IPS DF 4.7 (cell line): ENCODE measurements at regions not wholly inside any gene's neighbourhood (a gene's known extent, or its start where the extent isn't known, plus 50 kb on each side); places are given as distances from the start of the nearest gene placed in this dataset.
"Not testable (repeated sequence)": the region's sequence is repeated elsewhere in the genome, so short reads cannot be mapped to it uniquely, and the experiment has no call there.

Experiments
- DNase-seq: peaks from one replicate; pipeline ENCODE4 v3.0.0-alpha.2; 2013; ENCODE audit warnings: low spot score; ENCODE audit errors: extremely low read depth

DNA sequence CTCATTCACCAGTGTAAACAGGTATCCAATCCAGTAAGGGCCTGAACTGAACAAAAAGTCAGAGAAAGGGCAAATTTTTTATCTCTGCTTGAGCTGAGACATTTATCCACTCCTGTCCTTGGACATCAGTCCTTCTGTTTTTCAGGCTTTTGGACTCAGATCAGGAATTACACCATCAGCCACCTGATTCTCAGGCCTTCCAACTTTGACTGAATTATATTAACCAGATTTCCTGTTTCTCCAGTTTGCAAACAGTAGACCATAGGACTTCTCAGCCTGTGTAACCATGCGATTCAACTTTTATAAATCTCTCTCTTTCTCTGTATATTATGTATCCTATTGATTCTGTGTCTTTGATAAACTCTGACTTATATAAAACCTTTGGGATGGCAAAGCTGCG lies 289.3 kb upstream of the CDH2 start:
- DNase-seq, result no peak

DNA sequence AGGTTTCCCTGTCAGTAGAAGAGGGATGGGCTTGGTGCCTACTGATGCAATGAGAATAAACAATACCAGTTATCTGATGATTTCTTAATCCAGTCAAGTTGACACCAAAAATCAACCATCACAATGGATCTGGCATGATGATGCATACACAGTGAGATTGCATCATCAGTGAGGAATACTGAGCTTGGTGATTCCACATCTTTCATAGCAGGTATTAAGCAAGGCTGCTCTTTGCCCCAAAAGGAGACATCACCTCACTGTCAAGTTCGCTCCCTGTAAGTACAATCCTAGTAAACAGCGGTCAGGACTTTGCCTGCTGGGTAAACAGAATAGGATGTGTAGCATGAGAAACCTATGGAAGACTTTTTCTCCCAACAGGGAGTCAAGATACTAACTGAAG lies 282.7 kb upstream of the CDH2 start:
- no peak for DNase-seq

DNA sequence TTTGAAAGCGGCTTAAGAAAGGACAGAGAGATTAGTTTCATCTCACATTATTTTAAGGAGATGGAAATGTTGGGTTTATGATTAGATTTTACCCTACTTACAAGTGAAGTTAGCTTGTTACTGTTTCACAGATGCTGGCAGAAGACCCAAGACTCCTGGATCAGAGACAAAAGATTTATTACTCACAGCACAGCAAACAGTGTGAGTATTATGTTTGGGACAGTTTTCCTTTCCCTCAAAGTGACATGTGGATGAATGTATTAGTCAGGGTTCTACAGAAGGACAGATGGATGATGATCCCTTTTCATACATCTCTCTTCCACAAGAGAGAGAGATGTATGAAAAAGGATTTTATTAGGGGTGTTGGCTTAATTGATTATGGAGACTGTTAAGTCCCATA lies 281.8 kb upstream of the CDH2 start:
- no peak for DNase-seq

DNA sequence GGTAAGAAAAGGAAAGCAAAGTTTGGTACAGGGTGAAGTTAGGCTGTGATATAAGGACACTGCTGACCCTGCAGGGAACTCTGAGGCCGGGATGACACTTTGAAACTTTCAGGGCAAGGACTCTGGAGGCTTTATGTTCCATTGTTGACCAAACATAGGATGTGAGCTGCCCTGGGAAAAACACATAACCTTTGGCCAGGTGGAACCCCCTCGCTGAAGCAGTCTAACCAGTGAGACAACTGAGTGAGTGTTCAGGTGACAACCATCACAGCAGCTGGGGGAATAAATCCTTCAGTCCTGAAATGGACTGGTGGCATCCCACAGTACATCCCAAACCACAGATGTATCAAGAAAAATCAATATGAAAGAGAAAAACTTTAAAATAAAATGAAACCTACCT lies 280.9 kb upstream of the CDH2 start:
- DNase-seq, result no peak

DNA sequence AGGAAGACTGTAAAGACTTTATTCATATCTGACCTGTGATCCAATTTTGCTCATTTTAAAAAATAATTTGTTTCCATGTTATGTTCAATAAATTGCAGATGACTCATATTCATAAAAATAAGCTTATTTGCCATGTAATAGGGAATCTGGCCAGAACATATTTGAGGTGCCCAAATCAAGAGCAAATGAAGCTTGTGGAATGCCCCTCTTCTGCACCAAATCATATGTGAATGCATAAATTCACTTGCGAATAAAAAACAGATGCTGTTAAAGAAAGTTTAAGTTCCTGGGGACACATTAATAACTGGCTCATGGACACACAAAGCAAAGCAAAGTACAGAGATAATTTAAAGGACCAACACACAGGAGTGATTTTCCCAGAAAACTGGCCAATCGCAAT lies 279.0 kb upstream of the CDH2 start:
- no peak for DNase-seq

DNA sequence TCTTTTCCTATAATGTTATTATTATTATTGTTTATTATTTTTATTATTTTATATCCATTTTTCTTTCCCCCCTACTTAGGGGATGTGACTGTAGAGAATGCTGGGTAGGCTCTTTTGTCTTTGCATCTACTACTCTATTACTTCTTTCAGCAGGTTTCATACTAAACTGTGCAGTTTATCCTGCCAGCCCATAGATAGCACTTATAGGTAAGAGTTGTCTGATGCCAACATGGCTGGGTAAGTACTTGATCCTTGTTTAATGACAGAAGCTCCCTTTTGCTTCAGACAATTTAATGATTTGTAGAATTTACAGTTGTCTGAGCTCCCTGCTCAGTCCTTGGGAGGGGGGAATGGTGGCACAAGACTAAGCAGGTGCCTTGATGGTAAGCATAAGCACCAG lies 262.9 kb upstream of the CDH2 start:
- DNase-seq, result no peak

DNA sequence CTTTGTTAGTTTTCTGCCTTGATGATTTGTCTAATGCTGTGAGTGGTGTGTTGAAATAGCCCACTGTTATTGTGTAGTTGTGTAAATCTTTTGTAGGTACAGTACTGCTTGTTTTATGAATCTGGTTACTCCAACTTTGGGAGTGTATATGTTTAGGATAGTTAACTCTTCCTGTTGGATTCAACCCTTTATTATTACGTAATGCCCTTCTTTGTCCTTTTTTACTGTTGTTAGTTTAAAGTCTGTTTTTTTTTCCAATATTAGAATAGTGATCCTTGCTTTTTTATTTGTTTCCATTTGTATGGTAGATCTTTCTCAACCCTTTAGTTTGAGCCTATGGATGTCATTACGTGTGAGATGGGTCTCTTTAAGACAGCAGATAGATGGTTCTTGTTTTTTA lies 261.5 kb upstream of the CDH2 start:
- DNase-seq, result no peak

DNA sequence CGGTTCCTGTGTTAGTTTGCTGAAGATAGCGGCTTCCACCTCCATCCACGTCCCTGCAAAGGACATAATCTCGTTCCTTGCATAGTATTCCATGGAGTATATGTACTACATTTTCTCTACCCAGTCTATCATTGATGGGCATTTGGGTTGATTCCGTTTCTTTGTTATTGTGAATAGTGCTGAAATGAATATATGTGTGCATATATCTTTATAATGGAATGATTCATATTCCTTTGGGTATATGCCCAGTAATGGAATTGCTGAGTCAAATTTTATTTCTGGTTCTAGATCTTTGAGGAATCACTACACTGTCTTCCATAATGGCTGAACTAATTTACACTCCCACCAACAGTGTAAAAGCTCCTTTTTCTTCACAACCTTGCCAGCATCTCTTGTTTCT lies 255.4 kb upstream of the CDH2 start:
- DNase-seq, result no peak

DNA sequence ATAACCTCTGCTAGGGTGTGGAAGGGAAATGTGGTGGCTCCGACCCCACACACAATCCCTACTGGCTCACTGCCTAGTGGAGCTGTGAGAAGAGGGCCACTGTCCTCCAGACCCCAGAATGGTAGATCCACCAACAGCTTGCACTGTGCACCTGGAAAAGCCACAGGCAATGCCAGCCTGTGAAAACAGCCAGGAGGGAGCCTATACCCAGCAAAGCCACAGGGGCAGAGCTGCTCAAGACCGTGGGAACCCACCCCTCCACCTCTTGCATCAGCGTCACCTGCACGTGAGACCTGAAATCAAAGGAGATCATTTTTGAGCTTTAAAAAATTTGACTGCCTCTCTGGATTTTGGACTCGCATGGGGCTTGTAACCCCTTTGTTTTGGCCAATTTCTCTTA lies 249.0 kb upstream of the CDH2 start:
- no peak for DNase-seq

DNA sequence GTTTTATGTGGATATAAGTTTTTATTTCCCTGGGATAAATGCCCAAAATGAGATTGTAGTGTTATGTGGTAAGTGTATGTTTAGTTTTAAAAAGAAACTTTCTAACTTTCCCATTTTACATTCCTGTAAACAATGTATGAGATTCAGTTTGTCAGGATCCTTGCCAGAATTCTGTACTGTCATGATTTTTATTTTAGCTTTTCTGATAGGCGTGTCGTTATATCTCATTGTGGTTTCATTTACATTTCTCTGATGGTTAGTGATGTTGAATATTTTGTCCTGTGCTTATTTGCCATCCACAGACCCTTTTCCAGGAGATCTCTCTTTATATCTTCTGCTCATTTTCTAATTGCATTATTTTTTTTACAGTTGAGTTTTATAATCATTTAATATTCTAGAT lies 245.6 kb upstream of the CDH2 start:
- no peak for DNase-seq

DNA sequence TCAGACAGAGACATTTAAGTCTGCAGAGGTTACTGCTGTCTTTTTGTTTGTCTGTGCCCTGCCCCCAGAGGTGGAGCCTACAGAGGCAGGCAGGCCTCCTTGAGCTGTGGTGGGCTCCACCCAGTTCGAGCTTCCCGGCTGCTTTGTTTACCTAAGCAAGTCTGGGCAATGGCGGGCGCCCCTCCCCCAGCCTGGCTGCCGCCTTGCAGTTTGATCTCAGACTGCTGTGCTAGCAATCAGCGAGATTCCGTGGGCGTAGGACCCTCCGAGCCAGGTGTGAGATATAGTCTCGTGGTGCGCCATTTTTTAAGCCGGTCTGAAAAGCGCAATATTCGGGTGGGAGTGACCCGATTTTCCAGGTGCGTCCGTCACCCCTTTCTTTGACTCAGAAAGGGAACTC lies 245.0 kb upstream of the CDH2 start:
- DNase-seq, result not testable (repeated sequence)

DNA sequence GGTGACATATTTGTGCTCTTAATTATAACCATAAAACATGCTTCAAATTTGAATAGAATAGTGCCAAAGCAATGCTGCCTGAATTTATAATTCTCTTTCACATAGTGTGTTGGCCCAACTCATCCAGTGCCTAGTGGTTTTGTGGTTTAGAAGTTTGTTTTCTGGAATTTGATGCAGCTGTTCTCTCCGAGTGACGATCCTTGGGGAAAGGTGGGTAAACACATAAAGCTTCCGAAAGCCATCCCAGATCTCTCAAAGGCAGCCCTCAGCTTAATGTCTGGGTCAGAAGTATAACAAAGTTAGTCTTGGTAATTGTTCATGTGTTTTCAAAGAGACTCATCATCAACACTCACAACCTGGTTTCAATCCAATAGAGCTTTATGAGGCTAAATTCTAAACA lies 235.6 kb upstream of the CDH2 start:
- no peak for DNase-seq

DNA sequence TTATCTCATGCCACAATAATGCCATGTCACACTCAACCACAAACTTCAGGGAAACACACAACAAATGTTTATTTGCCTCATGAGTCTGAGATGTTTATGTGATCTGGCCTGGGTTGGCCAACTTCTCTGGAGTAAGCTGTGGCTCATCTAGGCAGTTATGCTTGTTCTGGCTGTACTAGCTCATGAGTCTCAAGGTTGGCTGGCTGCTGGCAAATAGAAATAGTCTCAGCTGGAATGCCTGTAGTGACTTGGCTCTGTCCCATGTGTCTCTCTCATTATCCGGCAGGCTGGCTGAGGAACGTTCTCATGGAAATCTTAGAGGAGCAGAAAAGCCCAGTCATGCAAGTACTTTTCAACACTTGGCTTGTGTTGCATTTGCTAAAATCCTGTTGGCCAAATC lies 234.9 kb upstream of the CDH2 start:
- DNase-seq, result no peak

DNA sequence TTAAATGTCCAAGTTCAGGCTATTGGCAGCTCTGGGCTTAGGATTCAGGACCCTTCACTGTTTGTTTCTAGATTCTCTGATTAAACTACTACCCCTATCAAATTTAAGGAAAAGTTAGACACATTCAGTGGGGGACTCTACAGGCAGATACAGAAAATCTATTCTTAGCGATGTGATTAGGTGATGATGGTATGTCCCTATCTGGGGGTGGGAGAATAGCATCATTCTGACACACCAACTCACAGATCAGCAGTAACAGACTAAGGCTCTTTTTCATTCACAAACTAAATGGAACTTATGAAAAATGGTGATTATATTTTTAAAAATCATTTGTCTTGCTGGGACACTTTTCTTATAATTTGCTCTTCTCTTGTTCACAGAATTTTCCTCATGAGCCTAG lies 232.9 kb upstream of the CDH2 start:
- no peak for DNase-seq

DNA sequence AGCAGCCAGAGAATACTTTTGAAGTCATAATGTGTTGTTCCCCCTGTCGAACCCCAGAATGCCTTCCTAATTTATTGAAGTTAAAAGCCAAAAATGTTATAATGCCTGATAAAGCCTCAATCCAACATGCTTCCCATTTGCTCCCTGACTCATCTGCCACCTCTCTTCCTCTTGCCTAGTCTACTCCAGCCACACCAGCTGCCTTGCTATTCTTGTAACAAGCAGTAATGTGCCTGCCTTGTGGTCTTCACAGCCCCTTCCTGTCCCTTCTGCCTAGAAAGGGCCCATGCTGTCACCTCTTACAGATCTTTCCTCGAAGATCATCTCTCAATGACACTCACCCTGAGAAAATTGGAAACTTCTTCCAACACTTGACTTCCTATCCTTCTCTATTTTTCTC lies 231.6 kb upstream of the CDH2 start:
- no peak for DNase-seq

DNA sequence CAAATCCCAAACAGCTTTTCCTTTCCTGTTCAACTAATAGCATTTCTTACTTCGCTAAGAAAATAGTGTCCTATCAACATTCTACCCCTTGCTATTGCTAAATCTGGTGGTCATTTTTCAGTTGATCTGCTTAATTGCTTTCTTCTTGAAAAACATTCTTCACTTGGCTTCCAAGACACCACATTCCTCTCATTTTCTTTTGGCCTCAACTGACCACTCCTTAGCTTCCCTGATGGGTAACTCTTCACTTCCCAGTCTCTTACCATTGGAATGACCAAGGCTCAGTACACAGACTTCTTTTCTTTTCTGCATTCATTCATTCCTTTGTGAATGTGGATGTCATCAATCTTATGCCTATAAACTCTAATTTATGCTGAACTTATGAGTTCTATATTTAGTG lies 230.8 kb upstream of the CDH2 start:
- no peak for DNase-seq

DNA sequence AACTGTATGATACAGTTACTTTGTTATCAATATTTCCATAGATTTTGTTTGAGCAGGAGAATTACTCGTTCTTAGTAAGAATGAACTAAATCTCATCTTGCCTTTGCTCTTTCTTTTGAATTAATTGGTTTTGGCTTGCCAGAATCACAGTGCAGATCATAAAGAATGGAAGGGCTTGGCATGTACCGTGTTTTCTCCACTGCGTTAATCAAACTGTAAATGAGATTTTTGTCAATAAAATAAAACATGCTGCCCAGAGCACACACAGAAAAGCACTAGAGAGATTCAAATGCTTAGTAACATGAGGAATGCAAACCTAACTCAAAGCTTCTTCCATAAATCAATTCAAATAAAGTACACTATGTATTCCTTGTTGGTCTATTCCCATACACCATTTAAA lies 229.6 kb upstream of the CDH2 start:
- no peak for DNase-seq

DNA sequence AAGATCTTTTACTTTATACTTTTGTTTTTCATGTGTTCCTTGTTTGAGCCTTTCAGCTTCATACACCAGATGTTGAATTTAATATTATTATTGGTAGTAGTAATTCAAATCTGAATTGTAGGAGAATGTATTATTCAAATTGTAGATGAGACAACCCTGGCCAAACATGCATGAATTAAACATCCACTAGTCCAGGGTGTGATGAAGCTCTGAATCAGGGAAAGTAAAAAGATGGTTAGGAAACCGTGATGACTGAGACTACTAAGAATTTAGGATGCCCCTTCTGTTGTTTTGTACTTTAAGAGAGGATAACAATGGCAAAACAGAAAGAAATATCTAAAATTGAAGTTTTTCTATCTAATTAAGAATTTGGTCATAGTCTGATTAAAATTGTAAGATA lies 227.8 kb upstream of the CDH2 start:
- no peak for DNase-seq

DNA sequence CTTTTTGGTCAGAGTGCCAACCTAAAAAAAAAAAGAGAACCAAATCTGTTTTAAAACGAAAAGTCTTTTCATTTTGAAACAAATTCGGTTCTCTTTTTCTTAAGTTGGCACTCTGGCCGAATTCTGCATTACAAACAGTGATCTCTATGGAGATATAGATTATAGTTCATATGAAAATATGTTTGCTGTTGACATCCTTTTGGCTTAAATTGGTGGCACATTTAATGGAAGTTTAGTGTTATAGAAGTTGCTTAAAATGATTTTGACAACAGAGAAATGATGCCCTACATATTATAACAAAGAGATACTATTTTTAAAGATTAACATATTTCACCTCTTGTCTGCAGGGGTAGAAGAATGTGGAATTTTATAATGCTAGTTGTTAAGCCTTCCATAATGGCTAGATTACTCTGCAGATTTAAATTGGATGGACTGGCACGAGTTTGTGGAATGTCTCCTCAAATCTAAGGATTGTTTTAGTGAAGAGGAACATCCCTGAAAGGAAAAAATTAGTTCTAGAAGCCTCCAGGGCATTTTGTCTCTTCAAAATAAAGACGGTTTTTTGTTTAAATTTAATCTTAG lies 222.9 kb upstream of the CDH2 start:
- DNase-seq, result no peak

DNA sequence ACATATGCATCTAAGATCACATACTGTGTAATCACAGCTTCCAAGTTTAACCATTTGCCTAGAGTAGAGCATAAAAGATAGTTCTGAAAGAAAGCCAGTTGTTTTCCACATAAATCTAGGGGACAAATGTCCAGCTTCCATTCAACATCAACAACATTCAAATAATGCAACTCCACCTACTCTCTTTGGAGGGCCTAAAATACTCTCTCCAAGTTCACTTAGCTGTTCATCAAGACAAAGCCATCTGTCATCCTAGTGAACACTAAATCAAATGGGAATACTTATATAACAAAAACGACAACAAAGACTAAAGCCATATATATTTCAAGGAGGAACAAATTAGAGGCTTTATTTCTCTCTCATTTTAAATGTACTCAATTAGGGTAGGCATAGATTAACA lies 221.5 kb upstream of the CDH2 start:
- DNase-seq, result no peak

DNA sequence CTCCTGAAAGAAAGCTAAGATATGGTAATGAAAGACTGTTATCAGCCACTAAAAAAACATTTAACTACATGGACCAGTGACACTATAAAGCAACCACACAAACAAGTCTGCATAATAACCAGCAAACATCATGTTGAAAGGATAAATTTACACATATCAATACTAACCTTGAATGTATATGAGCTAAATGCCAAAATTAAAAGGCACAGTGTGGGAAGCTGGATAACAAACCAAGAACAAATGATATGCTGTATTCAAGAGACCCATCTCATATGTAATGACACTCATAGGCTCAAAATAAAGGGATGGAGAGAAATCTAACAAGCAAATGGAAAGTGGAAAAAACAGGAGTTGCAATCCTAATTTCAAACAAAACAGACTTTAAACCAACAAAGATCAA lies 213.1 kb upstream of the CDH2 start:
- DNase-seq, result no peak

DNA sequence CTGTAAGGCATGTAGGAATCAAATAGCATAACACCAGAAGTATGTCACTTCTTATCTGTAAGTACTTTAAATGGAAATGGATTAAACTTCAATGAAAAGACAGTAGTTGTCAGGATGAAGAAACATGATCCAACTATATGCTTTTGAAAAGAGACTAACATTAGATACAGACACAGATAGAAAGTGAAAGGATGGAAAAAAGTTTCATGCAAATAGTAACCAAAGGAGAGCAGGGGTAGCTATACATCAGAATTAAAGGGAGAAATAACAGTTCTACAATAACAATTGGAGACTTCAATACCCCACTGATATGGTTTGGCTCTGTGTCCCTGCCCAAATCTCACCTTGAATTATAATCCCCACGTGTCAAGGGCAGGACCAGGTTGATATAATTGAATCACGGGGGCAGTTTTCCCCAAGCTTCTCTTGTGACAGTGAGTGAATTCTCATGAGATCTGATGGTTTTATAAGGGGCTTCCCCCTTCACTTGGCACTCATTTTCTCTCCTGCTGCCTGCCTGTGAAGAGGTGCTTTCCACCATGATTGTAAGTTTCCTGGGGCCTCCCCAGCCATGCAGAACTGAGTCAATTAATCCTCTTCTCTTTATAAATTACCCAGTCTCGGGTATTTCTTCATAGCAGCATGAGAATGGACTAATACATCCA lies 205.4 kb upstream of the CDH2 start:
- DNase-seq, result no peak

DNA sequence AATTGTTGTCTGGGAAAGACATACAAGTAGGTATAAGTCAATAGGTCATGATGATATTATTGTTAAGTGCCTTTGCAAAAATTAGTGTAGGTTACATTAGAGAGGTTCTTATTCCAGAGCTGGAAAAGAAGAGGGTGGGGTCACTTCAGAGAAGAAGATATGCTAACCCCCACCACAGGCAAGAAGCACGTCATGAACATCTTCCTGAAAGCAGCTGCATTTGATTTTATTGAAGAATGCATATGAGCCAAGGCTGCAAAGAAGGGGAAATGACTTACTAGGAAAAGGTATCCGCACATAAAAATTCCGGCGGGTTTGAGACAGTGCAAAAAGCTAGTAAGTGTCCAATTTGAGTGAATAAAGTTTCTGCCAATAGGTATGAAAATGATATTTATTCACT lies 195.3 kb upstream of the CDH2 start:
- no peak for DNase-seq

DNA sequence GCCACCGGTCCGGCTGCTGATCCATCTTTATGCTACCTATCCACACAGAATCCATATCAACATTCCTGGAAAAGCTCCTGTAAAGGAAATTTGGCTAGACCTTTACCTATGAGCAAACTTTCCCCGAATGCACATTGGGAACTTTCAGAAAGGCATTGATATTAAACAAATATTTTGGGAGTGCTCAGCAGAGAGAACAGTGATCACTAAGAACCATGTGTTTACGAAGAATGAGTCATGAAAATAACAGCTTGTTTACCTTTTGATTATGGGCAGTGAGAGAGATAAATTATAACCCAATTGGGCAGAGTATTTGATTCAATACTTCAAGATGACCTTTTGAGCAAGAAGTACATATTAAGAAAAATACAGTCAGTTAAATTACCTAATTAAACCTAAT lies 189.7 kb upstream of the CDH2 start:
- DNase-seq, result no peak
